Left lobe of liver (tissue), 2 donors: ENCODE measurements at regions not wholly inside any gene's neighbourhood (a gene's known extent, or its start where the extent isn't known, plus 50 kb on each side); places are given as distances from the start of the nearest gene placed in this dataset.

Source experiments
- ATAC-seq: fragments of 200-7000 bp; cut with Tn5 transposase; one replicate; pipeline ENCODE4 v1.9.1; 2020; ENCODE audit warnings: mild to moderate bottlenecking, moderate library complexity
- DNase-seq: peaks from one replicate; pipeline ENCODE4 v3.0.0-alpha.2; 2020; ENCODE audit warnings: low spot score
- donor health status: DM: no; HTN: no; CAD: no; lungs with moderate emphysema.
- donor health status: DM: no; HTN: yes; CAD: no.

- DNase-seq, result no peak
- ATAC-seq, result no peak
These were observed 97.9 kb upstream of the PRL start for GRCh38 chr6:22394691-22395090.

GRCh38 chr6:22399693-22400092 lies 102.9 kb upstream of the PRL start:
- DNase-seq, result no peak
- no peak for ATAC-seq

DNA sequence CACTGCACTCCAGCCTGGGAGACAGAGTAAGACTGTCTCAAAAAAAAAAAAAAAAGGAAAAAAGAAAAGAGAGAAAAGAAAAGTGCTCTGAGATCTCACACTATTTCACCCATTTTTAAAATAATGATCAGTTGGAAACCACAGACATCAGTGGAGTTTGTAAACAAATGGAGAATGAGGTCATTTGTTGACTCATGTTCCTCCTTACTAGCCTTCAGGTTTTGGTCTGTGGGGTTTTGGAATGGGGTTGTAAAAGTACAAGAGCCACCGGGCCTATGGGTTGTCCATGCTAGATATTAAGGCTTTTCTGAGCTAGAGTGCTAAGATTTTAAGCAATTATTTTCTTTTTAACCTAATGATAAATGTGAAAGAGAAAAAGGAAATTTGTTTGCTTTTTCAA lies 104.4 kb upstream of the PRL start:
- ATAC-seq (no peak), DNase-seq (no peak)

DNA sequence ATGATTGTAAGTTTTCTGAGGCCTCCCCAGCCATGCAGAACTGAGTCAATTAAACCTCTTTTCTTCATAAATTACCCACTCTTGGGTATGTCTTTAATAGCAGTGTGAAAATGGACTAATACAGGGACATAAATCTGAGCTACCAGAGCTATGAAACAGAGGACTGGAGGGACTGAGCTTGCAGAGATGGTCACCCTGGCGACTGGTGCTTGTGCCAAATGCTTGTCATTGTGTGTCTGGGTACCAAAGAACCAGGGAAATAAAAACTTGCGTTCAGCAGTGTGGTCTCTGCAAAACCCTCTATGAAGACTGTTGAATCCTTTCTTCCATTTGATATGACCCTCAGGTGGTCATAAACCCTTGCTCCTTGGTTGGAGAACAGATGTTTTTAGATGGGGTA lies 105.1 kb upstream of the PRL start:
- DNase-seq, result no peak
- ATAC-seq, result no peak

DNA sequence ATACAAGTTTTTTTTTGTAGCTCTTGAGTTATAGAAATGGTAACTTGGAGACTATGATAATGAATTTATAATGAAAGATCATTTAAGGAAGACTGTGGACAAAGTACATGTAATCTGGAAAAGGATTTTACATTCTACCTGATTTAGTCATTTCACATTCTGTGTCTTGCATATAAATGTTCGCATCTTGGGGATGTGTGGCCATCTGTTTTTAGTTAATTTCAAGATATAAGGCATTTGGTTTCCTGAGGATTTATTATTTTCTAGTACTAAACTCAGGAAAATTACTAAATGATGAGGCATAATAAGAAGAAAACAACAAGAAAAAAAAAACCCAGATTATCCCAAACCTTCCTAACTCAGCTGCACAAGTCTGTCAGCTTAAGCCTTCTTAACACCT lies 112.7 kb upstream of the PRL start:
- ATAC-seq (no peak), DNase-seq (no peak)

DNA sequence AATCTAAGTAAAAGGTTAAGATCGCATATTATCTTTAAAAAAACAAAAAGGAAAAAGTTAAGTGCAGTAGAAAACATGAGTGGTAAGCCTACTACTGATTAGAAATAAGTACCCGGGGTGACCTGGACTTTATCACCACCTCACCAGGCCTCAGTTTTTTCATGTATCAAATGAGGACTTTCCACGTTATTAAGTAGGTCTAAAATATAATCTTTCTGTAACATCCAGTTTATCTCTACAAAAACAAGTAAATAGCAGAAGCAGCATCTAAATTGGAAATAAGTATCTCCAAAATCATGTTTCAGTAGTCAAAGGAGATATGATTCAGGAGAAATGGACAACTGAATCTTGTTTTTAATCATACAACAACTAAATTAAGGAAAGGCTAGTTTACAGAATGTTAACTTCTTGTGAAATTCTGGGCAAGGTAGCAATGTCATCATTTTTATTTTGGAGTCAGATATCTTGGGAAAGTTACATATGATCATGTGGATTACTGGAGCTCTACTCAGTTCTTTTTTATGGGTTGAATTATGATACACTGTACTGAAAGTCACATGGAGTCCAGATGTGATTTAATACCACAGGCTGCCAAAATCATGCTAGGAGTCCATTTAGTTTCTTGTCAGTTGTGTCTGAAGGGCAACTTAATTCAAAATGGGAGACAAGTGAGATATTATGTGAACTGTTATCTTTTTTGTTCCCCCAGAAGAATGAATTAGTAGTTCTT lies 114.7 kb upstream of the PRL start:
- ATAC-seq (no peak), DNase-seq (no peak)

DNA sequence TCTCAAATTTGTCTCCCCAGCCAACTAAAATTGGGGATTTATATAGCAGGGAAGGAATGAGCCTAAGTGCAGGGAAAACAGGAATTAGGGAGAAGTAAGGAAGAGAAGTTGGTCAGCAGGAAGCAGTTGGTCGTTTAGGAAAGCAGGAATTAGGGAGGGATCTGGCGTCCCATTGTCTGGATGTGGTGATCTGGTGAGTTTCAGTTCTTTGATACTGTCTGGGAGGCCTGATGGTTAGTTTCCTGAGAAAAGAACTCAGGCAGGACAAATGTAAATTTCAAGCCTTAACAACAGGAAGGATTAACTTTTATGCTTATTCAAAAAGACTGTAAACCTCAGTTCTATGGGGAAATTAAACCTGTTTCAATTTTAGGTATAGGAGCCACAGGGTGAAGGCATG lies 116.2 kb upstream of the PRL start:
- no peak for ATAC-seq
- no peak for DNase-seq

GRCh38 chr6:22413681-22414311 lies 117.0 kb upstream of the PRL start:
- no peak for ATAC-seq
- DNase-seq, result no peak

- ATAC-seq (no peak), DNase-seq (no peak)
These were observed 121.9 kb upstream of the PRL start for GRCh38 chr6:22418714-22419113.

GRCh38 chr6:22421198-22421597 lies 124.4 kb upstream of the PRL start:
- ATAC-seq, result no peak
- DNase-seq, result no peak

- ATAC-seq, result no peak
- no peak for DNase-seq
These were observed 127.4 kb upstream of the PRL start for GRCh38 chr6:22424196-22424595.

DNA sequence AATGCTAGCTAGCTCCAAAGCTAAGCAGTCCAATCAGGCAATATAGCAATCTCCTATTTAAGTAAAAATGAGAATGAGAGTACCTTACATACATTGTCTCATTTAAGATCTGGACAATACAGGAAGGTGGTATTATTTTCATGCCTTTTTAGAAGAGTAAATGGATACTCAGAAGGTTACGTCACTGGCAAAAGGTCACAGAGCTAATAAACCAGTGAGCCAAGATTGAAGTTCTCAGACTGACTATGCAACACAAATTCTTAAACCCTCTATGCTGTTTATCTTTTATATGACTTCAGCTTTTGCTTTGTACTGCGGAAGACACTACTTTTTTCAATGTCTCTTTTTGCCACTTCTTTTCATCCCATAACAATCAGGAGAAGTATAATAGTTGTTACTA lies 135.2 kb upstream of the PRL start:
- ATAC-seq (no peak), DNase-seq (no peak)

DNA sequence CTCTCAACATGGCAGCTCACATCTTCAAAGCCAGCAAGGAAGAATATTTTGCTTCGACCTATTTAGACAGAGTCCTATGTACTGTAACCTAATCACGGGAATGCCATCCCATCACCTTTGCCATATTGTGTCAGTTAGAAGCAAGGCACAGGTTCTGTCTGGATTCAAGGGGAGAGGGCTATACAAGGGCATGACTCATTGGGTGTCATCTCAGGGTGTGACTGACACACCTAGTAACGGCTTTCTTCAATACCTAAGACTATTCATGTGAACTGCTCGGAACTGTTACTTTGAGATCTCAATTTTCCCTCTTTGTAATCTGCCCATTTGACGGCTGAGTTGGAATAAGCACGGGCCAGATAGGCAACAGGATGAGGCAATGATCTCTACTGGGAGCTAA lies 135.6 kb upstream of the HDGFL1 start:
- ATAC-seq, result no peak
- no peak for DNase-seq

DNA sequence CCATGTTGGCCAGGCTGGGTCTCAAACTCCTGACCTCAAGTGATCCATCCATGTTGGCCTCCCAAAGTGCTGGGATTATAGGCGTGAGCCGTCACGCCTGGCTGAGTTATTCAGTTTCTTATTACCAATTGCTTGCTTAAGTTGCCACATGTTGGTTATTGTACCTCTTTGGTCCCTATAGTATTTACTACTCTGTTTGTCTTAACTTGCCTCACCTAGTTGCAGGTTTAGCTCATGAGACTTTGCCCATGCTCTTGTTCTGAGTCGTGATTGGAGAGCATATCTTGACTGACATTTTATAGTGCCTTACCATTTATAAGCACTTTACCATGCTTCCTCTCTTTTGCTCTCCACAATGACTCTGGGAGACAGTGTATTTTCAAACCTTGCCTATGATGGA lies 134.2 kb upstream of the HDGFL1 start:
- ATAC-seq, result no peak
- DNase-seq, result no peak

DNA sequence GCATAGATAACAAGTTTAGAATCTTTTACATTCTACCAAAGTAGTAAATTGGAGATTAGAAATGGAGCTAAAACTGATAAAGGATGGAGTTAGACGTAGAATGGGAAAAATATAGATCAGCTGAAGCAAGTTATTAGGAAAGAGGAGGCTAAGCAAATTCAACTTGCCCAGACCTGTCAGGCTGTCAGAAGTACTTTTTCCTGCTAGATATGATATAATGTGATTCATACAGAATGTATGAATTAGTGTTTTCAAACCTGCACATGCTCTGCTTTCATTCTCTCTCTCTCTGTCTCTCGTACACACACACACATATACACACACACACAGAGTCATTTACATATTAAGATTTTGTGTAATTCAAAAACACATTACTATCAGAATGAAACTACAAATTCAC lies 133.2 kb upstream of the HDGFL1 start:
- DNase-seq (no peak), ATAC-seq (no peak)

DNA sequence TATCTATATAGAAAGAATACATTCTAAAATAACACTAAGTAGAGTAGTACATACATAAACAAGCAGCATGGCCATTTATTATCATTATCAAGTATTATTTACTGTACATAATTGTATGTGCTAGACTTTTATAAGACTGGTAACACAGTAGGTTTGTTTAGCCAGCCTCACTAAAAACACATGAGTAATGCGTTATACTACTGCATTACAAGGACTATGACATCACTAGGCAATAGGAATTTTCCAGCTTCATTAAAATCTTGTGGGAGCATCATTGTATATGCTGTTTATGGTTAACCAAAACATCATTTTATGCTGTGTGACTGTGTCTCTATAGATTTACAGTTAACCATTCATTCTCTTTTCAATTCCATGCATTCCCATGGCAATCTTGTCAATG lies 131.7 kb upstream of the HDGFL1 start:
- no peak for ATAC-seq

GRCh38 chr6:22442826-22443225 lies 126.5 kb upstream of the HDGFL1 start:
- no peak for DNase-seq
- no peak for ATAC-seq

More for the DNA sequence above, 131.7 kb upstream of the HDGFL1 start:
- DNase-seq, result no peak

DNA sequence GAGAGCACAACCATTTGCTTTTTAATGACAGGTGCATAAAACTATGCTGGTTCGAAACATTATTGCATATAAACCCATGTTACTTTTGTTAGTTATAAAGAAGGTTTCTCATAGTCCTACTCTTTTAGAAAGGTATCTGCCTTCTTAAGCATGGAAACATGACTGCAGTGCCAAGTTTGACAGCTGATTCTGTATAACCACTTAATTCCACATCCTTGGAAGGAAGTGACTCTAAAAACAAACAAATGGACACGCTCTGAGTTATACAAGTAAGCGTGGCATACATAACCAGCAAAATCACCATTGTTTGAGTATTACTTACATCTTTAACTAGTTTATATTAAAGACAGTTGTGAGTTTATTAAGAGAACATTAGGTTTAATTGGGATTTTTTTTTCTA lies 125.0 kb upstream of the HDGFL1 start:
- ATAC-seq, result no peak
- DNase-seq, result no peak

GRCh38 chr6:22445946-22446345 lies 123.4 kb upstream of the HDGFL1 start:
- DNase-seq (no peak), ATAC-seq (no peak)

DNA sequence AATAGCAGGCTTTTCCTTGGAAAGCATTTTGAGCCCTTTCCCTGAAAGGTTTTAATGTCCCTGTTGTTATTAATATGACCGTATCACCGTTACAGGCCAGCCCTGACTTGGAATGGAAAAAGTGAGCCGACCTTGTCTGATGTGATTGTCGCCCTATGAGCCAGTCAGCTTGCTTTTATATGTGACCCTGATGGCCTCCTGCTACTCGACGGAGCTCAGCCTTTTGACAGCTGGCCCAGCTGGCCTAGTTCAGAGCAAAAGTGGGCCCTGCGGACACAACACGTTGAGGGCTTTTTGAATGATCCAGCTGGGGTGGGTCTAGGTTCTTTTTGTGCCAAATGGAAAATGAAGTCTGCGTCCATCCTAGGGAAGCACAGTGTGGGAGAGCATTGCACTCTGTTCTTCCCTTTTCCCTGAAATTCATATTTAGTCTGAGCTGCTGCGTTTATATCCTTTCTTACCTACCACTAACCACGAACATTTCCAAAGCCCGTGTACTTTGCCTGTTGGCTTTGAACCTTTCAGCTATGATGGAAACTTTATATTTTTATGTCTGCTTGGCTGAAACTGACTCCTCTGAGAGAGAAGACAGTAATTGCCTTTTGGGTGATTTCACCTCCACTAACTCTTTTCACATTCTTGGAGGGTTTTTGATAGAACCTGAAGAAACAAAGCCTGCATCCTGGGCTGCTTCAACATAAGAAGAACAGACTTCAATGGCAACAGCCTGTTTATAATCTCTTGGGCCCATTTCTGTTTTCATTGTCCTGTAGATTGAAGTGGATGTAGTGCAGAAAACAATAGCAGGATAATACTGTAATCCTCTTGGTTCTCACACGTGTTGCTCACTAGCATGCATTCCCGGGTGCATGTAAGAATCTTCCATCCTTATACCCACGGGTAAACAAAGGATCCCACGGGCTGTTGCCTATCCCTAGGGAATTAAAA lies 121.8 kb upstream of the HDGFL1 start:
- ATAC-seq (no peak), DNase-seq (no peak)

- DNase-seq, result no peak
- ATAC-seq, result no peak
These were observed 121.1 kb upstream of the HDGFL1 start for GRCh38 chr6:22448291-22448711.

DNA sequence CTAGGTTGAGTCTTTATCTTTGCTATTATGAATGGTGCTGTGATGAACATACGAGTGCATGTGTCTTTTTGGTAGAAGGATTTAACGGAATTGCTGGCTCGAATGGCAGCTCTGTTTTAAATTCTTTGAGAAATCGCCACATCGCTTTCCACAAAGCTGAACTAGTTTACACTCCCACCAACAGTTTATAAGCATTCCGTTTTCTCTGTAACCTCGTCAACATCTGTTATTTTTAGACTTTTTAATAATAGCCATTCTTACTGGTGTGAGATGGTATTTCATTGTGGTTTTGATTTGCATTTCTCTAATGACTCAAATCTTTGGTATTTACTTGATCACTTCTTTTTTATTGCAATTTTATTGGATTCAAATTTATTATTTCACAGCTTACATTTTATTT lies 117.4 kb upstream of the HDGFL1 start:
- ATAC-seq, result no peak
- DNase-seq, result no peak
